ENCODE measurements at regions not wholly inside any gene's neighbourhood (a gene's known extent, or its start where the extent isn't known, plus 50 kb on each side); places are given as distances from the start of the nearest gene placed in this dataset.
A peak's percentile ranks its signal among the peaks of the same experiment; 100 is the strongest.

- ATAC-seq (ENCODE audit: poor library complexity) = no peak
- intact Hi-C loops (cut with DNase I) = loop anchor here (5.0 kb wide), 1 partner anchor 238 kb away; no protein-coding TSS in a partner anchor
- DNase-seq = no peak
These were observed 184.3 kb upstream of the TNRC6C start for GRCh38 chr17:77774182-77774581.

- intact Hi-C loops (cut with DNase I) = no loop called here
- peak; percentile 86 for DNase-seq
- peak; percentile 97 for ATAC-seq (ENCODE audit: poor library complexity)
These were observed 179.6 kb upstream of the TNRC6C start for GRCh38 chr17:77778636-77779489.

GRCh38 chr17:77779711-77780539, 178.6 kb upstream of the TNRC6C start:
- intact Hi-C loops (cut with DNase I) = no loop called here
- ATAC-seq (ENCODE audit: poor library complexity) = peak; percentile 59
- DNase-seq = peak; percentile 64

DNA sequence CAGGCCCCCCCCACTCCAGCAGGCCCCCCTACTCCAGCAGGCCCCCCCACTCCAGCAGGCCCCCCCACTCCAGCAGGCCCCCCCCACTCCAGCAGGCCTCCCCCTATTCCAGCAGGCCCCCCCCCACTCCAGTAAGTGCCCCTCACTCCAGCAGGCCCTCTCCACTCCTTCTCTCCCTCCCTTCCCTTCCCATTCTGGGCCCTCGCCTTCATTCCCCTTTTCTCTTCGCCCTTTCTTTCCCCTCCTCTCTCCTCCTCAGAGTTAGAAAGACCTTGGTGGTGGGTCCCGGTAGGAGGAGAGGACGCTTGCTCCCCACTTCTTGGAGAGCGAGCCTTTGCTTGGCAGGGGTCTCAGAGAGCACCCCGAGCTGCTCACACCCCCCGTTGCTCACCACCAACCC, 177.0 kb upstream of the TNRC6C start:
- ATAC-seq (ENCODE audit: poor library complexity) (no peak), DNase-seq (no peak)
- intact Hi-C loops (cut with DNase I) = no loop called here

DNA sequence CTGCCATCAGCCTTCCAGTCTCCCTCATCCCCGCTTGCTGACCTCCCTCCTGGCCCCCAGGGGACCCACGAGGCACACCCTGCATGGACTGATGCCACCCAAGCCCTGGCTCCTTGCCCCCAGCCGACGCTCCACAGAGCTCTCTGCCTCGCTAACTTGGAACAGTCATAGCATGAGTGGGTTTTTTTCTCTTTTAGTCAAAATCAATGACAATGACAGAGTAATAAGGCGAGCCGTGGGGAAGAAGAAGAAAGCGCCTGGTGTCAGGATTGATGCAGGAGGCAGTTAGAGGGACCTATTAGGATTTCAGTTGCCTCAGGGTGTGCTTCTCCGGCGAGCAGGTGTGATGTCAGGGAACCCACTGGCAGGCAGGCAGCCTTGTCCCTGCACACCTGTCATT, 176.3 kb upstream of the TNRC6C start:
- ATAC-seq (ENCODE audit: poor library complexity) (no peak), DNase-seq (no peak)
- intact Hi-C loops (cut with DNase I) = no loop called here

- no peak for ATAC-seq (ENCODE audit: poor library complexity)
- DNase-seq = no peak
- intact Hi-C loops (cut with DNase I) = no loop called here
These were observed 175.9 kb upstream of the TNRC6C start for GRCh38 chr17:77782611-77783010.

DNA sequence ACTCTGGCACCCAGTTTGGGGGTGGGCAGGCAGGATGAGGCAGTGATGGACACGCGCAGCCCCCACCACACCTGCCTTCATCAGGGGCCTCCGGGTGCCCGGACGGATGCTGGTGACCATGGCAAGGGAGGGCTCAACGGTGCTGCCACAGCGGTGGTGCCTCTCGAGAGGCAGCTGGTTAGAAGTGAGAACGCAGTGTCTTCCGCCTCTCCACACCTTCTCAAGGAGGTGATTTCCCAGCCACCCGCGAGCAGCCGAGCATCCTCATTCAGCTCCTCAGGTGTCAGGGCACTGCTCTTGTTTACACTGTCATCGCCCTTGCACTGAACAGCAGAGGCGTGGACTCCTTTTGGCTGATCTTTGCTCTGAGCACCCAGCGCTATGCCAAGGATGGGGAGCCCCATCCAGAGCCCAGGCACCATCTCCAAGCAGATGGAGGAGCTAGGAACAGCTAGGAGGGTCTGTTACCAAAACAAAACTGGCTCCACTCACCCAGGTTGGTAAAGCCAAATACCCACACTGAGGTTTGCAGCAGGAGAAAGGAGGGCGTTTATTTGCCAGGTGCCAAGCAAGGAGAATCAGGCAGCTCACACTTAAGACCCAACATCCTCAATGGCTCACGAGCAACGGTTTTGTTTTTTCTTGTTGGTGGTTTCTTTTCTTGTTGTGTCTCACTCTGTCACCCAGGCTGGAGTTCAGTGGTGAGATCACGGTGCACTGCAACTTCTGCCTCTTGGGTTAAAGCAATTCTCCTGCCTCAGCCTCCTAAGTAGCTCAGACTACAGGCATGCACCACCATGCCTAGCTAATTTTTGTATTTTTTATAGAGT, 174.3 kb upstream of the TNRC6C start:
- ATAC-seq (ENCODE audit: poor library complexity) (no peak), DNase-seq (no peak)
- intact Hi-C loops (cut with DNase I) = no loop called here

DNA sequence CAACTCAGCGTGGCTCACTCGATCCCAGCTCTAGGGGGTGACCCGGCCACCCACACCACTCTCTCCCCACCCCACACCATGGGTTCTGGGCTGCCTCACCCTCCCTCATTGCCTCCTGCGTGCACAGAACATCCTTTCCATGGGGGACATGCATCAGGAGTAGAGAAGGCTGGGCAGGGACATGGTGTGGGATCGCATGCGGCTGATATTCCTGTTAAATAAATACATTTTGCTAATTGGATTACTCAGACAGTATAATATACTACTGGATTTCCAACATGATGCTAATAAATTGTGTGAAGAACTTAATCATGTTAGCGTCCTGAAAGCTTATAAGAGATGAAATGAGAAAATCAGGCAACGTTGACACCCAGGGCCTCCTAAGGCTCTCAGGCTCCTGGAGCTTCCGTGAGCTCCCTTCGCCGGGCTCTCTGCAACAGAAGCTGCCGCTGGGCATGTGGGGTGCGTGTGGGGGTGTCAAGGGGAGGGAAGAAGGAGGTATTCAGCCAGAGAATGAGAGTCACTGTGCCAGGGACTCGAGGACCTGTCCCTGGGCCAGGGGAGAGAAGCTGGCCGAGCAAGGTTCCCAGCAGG, 173.1 kb upstream of the TNRC6C start:
- DNase-seq (no peak), ATAC-seq (ENCODE audit: poor library complexity) (no peak)
- intact Hi-C loops (cut with DNase I) = no loop called here

DNA sequence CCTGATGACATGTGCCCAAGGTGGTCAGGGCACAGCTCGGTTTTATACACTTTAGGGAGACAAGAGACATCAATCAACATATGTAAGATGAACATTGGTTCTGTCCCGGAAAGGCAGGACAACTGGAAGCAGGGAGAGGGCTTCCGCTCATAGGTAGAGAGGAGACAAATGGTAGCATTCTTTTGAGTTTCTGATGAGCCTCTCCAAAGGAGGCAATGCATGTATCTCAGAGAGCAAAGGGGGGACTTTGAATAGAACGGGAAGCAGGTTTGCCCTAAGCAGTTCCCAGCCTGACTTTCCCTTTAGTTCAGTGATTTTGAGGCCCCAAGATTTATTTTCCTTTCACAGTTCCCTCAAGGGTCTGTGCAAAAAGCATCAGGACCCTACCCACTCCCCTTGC, 172.4 kb upstream of the TNRC6C start:
- ATAC-seq (ENCODE audit: poor library complexity) (no peak), DNase-seq (no peak)
- intact Hi-C loops (cut with DNase I) = no loop called here

DNA sequence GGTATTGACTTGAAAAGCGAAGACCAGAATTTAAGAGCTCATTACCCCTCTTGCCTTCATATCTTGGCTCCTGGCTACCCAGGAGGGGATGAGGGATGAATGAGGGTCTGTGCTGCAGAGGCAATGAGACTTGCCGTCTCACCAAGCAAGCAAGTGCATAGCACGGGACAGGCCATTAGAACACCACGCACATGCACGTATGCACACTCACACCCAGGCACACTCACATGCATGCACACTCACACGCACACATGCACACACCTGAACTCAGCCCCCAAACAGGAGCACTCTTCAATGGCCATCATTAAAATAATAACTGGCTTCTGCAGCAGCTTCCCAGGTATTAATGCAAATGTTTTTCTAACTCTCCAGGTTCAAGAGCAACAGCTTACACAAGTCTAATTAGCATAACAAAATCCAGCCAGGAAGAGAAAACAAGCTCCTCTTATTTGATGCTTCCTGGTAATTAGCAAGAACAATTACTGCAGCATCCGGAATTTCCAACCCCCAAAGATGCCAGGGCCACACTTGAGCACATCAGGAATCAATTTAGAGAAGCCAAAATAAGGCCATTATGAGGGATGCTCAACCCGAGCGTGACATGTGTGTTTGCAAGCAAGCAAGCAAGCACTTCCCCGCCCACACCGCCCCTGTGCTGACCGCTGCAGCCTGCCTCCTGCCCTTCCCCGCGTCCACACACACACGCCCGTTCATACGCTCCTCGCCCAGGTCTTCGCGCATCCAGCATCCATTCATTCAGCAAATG, 171.6 kb upstream of the TNRC6C start:
- DNase-seq (no peak), ATAC-seq (ENCODE audit: poor library complexity) (no peak)
- intact Hi-C loops (cut with DNase I) = no loop called here

DNA sequence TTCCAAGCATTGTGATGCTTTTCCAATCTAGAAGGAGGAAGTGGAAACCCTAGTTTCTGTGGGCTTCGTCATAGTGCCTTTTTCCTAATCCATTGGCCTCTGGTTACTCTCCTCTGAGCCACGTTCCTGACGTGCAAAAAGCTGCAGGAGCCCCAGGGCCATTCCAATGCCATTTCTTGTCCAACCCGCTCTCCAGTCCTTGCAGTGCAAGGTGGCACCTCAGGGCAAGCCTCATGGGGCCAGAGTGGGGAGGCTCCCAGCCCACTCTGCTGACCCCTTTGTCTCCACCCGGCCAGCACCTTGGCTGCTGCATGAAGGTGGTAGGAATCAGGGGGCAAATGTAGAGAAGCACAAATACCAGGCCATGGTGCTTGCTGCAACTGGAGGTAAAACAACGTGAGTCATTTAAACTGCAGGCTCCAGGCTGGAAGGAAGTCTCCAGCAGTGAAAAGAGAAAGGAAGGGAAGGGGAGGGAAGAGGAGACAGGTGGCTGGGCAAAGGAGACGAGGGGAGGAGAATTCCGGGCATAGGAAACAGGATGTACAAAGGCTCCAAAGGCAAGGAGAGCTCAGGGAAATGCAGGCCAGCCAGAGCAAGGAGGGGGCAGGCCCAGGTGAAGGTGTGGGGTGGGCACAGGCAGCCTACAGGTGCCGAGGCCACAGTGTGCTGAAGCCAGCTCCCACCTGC, 168.2 kb upstream of the TNRC6C start:
- intact Hi-C loops (cut with DNase I) = no loop called here
- DNase-seq (no peak), ATAC-seq (ENCODE audit: poor library complexity) (no peak)

DNA sequence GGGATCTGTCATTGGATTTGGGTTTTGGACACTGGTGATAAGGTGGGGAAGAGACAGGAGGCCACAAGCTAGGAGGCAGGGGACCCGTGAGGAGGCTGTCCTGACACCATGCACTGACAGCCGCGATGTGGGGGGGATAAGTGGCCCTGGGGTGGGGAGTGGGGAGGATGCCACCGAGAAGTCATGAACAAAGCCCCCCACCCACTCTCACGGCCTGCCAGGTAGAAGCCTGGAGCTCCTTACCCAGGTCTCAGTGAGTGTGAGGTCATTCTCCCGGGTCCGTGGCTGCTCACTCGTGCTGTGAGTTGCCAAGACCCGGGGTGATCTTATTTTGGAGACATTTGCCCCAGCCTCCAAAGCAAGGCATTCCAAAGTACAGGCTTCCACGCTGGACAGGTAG, 165.9 kb upstream of the TNRC6C start:
- DNase-seq (no peak), ATAC-seq (ENCODE audit: poor library complexity) (no peak)
- intact Hi-C loops (cut with DNase I) = no loop called here

- no peak for ATAC-seq (ENCODE audit: poor library complexity)
- intact Hi-C loops (cut with DNase I) = no loop called here
- no peak for DNase-seq
These were observed 165.1 kb upstream of the TNRC6C start for GRCh38 chr17:77793146-77793970.

- no peak for DNase-seq
- no peak for ATAC-seq (ENCODE audit: poor library complexity)
- intact Hi-C loops (cut with DNase I) = no loop called here
These were observed 164.6 kb upstream of the TNRC6C start for GRCh38 chr17:77793971-77794235.

DNA sequence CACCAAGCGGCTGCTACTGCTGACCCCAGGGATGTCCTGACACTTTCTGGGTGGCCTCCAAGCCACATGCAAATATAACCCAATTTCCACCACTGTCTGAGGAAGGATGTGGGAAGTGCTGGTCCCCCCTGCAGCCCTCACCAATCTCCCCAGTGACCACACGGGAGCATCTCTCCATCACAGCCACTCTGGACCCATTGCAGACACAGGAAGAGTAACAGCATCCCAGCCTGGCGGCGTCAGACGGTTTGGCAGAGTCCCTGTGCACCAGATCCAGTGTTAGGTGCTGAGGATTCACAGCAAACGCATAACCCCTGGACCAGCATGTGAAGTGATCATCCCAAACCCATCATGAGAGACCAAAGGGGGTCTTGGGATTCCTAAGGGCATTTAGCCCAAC, 163.7 kb upstream of the TNRC6C start:
- intact Hi-C loops (cut with DNase I) = no loop called here
- no peak for DNase-seq
- no peak for ATAC-seq (ENCODE audit: poor library complexity)

DNA sequence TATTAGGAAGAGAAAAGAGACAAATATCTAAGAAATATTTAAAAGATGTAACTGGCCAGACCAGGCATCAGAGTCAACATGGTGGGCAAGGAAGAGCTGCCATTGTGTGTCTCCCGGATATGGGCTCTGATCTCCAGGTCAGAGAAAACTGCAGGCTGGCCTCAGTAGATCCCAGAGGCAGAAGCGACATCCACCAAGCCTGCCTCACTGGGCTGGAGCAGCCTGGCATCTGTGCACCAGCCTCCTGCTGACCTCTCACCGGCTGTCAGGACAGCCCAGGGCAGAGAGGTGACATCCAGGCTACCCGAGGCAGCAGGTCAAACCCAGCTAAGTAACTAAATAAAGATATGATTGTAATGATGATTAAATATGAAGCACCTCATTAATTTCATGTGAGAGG, 162.8 kb upstream of the TNRC6C start:
- DNase-seq (peak; percentile 6), ATAC-seq (ENCODE audit: poor library complexity) (no peak)
- intact Hi-C loops (cut with DNase I) = no loop called here

Data from Right ventricle myocardium superior (tissue), 1 donor.